ENCODE measurements at regions not wholly inside any gene's neighbourhood (a gene's known extent, or its start where the extent isn't known, plus 50 kb on each side); places are given as distances from the start of the nearest gene placed in this dataset.

GRCh38 chr3:21860082-21860475 is 109.1 kb upstream of the ZNF385D start:
- intact Hi-C loops (cut with micrococcal nuclease) = no loop called here
- Mint-ChIP-seq H3K36me3 (ENCODE audit: low read depth) (no peaks in the 10 kb centered on the region), H3K27ac (no peak overlapping the region), H3K4me1 (ENCODE audit: low read depth) (no peaks in the 10 kb centered on the region), H3K4me3 (no peak overlapping the region), H3K27me3 (ENCODE audit: low read depth) (no peaks in the 10 kb centered on the region), H3K9me3 (peaks cover 1% of the 10 kb centered on the region)
- DNase-seq = no peak
- CTCF ChIA-PET = no interaction called here

GRCh38 chr3:21860657-21861056 is 109.6 kb upstream of the ZNF385D start:
- intact Hi-C loops (cut with micrococcal nuclease) = no loop called here
- Mint-ChIP-seq H3K9me3 (no peaks in the 10 kb centered on the region), H3K27ac (no peak overlapping the region), H3K27me3 (ENCODE audit: low read depth) (no peaks in the 10 kb centered on the region), H3K4me1 (ENCODE audit: low read depth) (no peaks in the 10 kb centered on the region), H3K4me3 (no peak overlapping the region), H3K36me3 (ENCODE audit: low read depth) (no peaks in the 10 kb centered on the region)
- CTCF ChIA-PET = no interaction called here
- no peak for DNase-seq

GRCh38 chr3:21876782-21877181 is 125.8 kb upstream of the ZNF385D start:
- H3K27me3 Mint-ChIP-seq (ENCODE audit: low read depth) = no peaks in the 10 kb centered on the region
- intact Hi-C loops (cut with micrococcal nuclease) = no loop called here
- no peaks in the 10 kb centered on the region for H3K4me1 Mint-ChIP-seq (ENCODE audit: low read depth)
- no peak for DNase-seq
- no peak overlapping the region for H3K27ac Mint-ChIP-seq
- H3K4me3 Mint-ChIP-seq = no peak overlapping the region
- CTCF ChIA-PET = no interaction called here
- no peaks in the 10 kb centered on the region for H3K36me3 Mint-ChIP-seq (ENCODE audit: low read depth)
- H3K9me3 Mint-ChIP-seq = peaks cover 16% of the 10 kb centered on the region

- CTCF ChIA-PET = no interaction called here
- intact Hi-C loops (cut with micrococcal nuclease) = no loop called here
- Mint-ChIP-seq H3K27ac (no peak overlapping the region), H3K4me1 (ENCODE audit: low read depth) (no peaks in the 10 kb centered on the region), H3K9me3 (peaks cover 16% of the 10 kb centered on the region), H3K36me3 (ENCODE audit: low read depth) (no peaks in the 10 kb centered on the region), H3K27me3 (ENCODE audit: low read depth) (no peaks in the 10 kb centered on the region), H3K4me3 (no peak overlapping the region)
- DNase-seq = no peak
Measured at GRCh38 chr3:21877214-21877754, 126.3 kb upstream of the ZNF385D start.

GRCh38 chr3:21879184-21879886 is 128.3 kb upstream of the ZNF385D start:
- Mint-ChIP-seq H3K4me1 (ENCODE audit: low read depth) (no peaks in the 10 kb centered on the region), H3K27ac (no peak overlapping the region), H3K9me3 (peaks cover 11% of the 10 kb centered on the region), H3K36me3 (ENCODE audit: low read depth) (no peaks in the 10 kb centered on the region), H3K4me3 (no peak overlapping the region), H3K27me3 (ENCODE audit: low read depth) (no peaks in the 10 kb centered on the region)
- CTCF ChIA-PET = no interaction called here
- no peak for DNase-seq
- intact Hi-C loops (cut with micrococcal nuclease) = no loop called here

GRCh38 chr3:21888656-21889055 is 137.6 kb upstream of the ZNF385D start:
- CTCF ChIA-PET = no interaction called here
- H3K4me1 Mint-ChIP-seq (ENCODE audit: low read depth) = no peaks in the 10 kb centered on the region
- no peaks in the 10 kb centered on the region for H3K27me3 Mint-ChIP-seq (ENCODE audit: low read depth)
- no peak overlapping the region for H3K4me3 Mint-ChIP-seq
- no peak overlapping the region for H3K27ac Mint-ChIP-seq
- H3K36me3 Mint-ChIP-seq (ENCODE audit: low read depth) = no peaks in the 10 kb centered on the region
- no peak for DNase-seq
- no peaks in the 10 kb centered on the region for H3K9me3 Mint-ChIP-seq
- intact Hi-C loops (cut with micrococcal nuclease) = no loop called here

- H3K36me3 Mint-ChIP-seq (ENCODE audit: low read depth) = no peaks in the 10 kb centered on the region
- CTCF ChIA-PET = no interaction called here
- H3K4me3 Mint-ChIP-seq = no peak overlapping the region
- H3K4me1 Mint-ChIP-seq (ENCODE audit: low read depth) = no peaks in the 10 kb centered on the region
- H3K27ac Mint-ChIP-seq = no peak overlapping the region
- no peaks in the 10 kb centered on the region for H3K9me3 Mint-ChIP-seq
- no peak for DNase-seq
- intact Hi-C loops (cut with micrococcal nuclease) = no loop called here
- no peaks in the 10 kb centered on the region for H3K27me3 Mint-ChIP-seq (ENCODE audit: low read depth)
Measured at GRCh38 chr3:21889166-21889565, 138.2 kb upstream of the ZNF385D start.

GRCh38 chr3:21892104-21892503 is 141.1 kb upstream of the ZNF385D start:
- Mint-ChIP-seq H3K9me3 (no peaks in the 10 kb centered on the region), H3K27me3 (ENCODE audit: low read depth) (no peaks in the 10 kb centered on the region), H3K4me3 (no peak overlapping the region), H3K36me3 (ENCODE audit: low read depth) (no peaks in the 10 kb centered on the region), H3K4me1 (ENCODE audit: low read depth) (no peaks in the 10 kb centered on the region), H3K27ac (no peak overlapping the region)
- CTCF ChIA-PET = no interaction called here
- intact Hi-C loops (cut with micrococcal nuclease) = loop anchor here (10.0 kb wide), 1 partner anchor 1667 kb away; no protein-coding TSS in a partner anchor
- no peak for DNase-seq

DNA sequence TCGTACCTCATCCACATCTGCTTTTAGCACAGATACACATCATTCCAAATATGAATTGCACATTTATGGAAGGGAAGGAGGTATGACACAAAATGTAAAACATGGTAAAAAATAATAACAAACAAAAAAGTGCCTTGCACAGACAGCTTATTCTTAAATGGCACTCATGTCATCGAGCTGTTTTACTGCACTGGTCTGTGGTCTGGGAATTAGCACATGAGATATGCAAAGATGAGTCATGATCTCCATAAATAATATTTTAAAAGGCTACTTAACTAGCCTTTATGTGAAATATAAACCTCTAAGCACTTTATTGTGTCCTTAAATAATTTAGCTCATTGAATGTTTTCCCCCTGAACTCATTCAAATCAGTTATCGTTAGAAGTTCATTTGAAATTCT is 142.2 kb upstream of the ZNF385D start:
- no peak for DNase-seq
- H3K9me3 Mint-ChIP-seq = no peaks in the 10 kb centered on the region
- CTCF ChIA-PET = interaction anchor here (1.0 kb wide), 1 partner anchor 16 kb away, joined by 3 read pairs; no protein-coding TSS in a partner anchor
- no peak overlapping the region for H3K4me3 Mint-ChIP-seq
- intact Hi-C loops (cut with micrococcal nuclease) = loop anchor here (10.0 kb wide), 1 partner anchor 1668 kb away; no protein-coding TSS in a partner anchor
- no peak overlapping the region for H3K27ac Mint-ChIP-seq
- H3K27me3 Mint-ChIP-seq (ENCODE audit: low read depth) = no peaks in the 10 kb centered on the region
- no peaks in the 10 kb centered on the region for H3K4me1 Mint-ChIP-seq (ENCODE audit: low read depth)
- H3K36me3 Mint-ChIP-seq (ENCODE audit: low read depth) = no peaks in the 10 kb centered on the region

GRCh38 chr3:21894459-21895340 is 143.7 kb upstream of the ZNF385D start:
- no peak for DNase-seq
- no peak overlapping the region for H3K4me3 Mint-ChIP-seq
- no peaks in the 10 kb centered on the region for H3K27me3 Mint-ChIP-seq (ENCODE audit: low read depth)
- H3K9me3 Mint-ChIP-seq = no peaks in the 10 kb centered on the region
- intact Hi-C loops (cut with micrococcal nuclease) = loop anchor here (1.0 to 10.0 kb wide), 3 partner anchors 1383 to 1670 kb away; no protein-coding TSS in a partner anchor
- H3K27ac Mint-ChIP-seq = no peak overlapping the region
- H3K4me1 Mint-ChIP-seq (ENCODE audit: low read depth) = no peaks in the 10 kb centered on the region
- CTCF ChIA-PET = interaction anchor here (0.6 kb wide), 1 partner anchor 456 kb away, joined by 3 read pairs; no protein-coding TSS in a partner anchor
- H3K36me3 Mint-ChIP-seq (ENCODE audit: low read depth) = no peaks in the 10 kb centered on the region

GRCh38 chr3:21898316-21898715 is 147.3 kb upstream of the ZNF385D start:
- DNase-seq = no peak
- no peaks in the 10 kb centered on the region for H3K4me1 Mint-ChIP-seq (ENCODE audit: low read depth)
- CTCF ChIA-PET = no interaction called here
- intact Hi-C loops (cut with micrococcal nuclease) = loop anchor here (10.0 kb wide), 1 partner anchor 1674 kb away; no protein-coding TSS in a partner anchor
- no peaks in the 10 kb centered on the region for H3K9me3 Mint-ChIP-seq
- H3K36me3 Mint-ChIP-seq (ENCODE audit: low read depth) = no peaks in the 10 kb centered on the region
- H3K27ac Mint-ChIP-seq = no peak overlapping the region
- no peak overlapping the region for H3K4me3 Mint-ChIP-seq
- no peaks in the 10 kb centered on the region for H3K27me3 Mint-ChIP-seq (ENCODE audit: low read depth)

DNA sequence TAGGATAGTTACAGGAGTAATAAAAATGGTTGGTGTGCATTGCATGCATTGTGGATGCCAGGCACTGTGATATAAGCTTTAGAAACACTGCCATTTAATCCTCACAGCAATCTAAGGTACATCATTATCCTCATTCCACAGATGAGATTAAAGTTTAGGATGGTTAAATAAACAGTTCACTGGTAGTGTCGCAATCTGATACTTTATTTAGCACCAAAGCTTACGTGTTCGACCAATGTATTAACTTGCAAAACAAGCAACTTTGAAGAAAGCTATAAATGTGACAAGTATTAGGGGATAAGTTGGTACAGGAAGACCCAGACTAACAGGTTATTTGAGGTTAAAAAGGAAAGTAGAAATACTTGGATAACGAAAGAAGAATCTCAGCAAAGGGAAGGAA is 150.5 kb upstream of the ZNF385D start:
- no peaks in the 10 kb centered on the region for H3K9me3 Mint-ChIP-seq
- H3K36me3 Mint-ChIP-seq (ENCODE audit: low read depth) = no peaks in the 10 kb centered on the region
- H3K27me3 Mint-ChIP-seq (ENCODE audit: low read depth) = no peaks in the 10 kb centered on the region
- H3K4me1 Mint-ChIP-seq (ENCODE audit: low read depth) = no peaks in the 10 kb centered on the region
- no peak for DNase-seq
- no peak overlapping the region for H3K4me3 Mint-ChIP-seq
- H3K27ac Mint-ChIP-seq = no peak overlapping the region
- intact Hi-C loops (cut with micrococcal nuclease) = no loop called here
- CTCF ChIA-PET = no interaction called here
